ENCODE measurements at regions not wholly inside any gene's neighbourhood (a gene's known extent, or its start where the extent isn't known, plus 50 kb on each side); places are given as distances from the start of the nearest gene placed in this dataset.

GRCh38 chr6:133740218-133740617 lies 148.7 kb upstream of the TCF21 start:
- peaks cover 7% of the 10 kb centered on the region for H3K4me1 ChIP-seq (ENCODE audit: control insufficient read depth, low read depth, low read length)
- no peak overlapping the region for H3K9ac ChIP-seq (ENCODE audit: low read length)
- no peaks in the 10 kb centered on the region for H3K36me3 ChIP-seq (ENCODE audit: control insufficient read depth, low read depth, low read length)
- H3K4me3 ChIP-seq (ENCODE audit: low read length), result no peak overlapping the region
- no peaks in the 10 kb centered on the region for H3K9me3 ChIP-seq (ENCODE audit: control insufficient read depth, low read depth, low read length)
- no peaks in the 10 kb centered on the region for H3K27me3 ChIP-seq (ENCODE audit: control insufficient read depth, insufficient read depth, low read length)
- H3K27ac ChIP-seq (ENCODE audit: low read length), result no peak overlapping the region

GRCh38 chr6:133740816-133741215 lies 148.1 kb upstream of the TCF21 start:
- H3K4me1 ChIP-seq (ENCODE audit: control insufficient read depth, low read depth, low read length), result peaks cover 13% of the 10 kb centered on the region
- no peaks in the 10 kb centered on the region for H3K36me3 ChIP-seq (ENCODE audit: control insufficient read depth, low read depth, low read length)
- H3K27me3 ChIP-seq (ENCODE audit: control insufficient read depth, insufficient read depth, low read length), result no peaks in the 10 kb centered on the region
- H3K9me3 ChIP-seq (ENCODE audit: control insufficient read depth, low read depth, low read length), result no peaks in the 10 kb centered on the region
- H3K4me3 ChIP-seq (ENCODE audit: low read length), result no peak overlapping the region
- no peak overlapping the region for H3K27ac ChIP-seq (ENCODE audit: low read length)
- H3K9ac ChIP-seq (ENCODE audit: low read length), result no peak overlapping the region

DNA sequence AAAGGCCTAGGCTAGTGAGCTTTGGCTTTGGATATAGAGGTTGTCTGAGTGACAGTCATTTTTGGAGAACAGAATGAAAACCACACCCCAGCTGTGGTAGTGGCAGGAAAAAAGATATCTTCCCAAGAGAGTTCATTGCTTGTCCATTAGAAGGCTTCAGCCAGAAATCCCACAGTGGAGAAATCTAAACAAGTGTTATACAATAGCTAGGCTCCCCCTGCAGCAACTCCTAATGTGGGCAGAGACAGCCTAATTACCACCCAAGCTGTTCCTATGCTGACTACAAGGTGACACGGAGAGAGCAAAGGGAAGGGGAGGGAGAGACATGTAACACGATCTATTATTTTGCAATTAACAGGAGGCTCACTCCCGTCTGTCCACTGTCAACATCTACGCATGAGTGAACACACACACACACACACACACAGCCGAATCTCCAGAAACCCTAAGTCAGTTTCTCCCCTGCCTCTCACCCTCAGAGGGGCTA lies 147.5 kb upstream of the TCF21 start:
- Histone ChIP-seq H3K9ac (ENCODE audit: low read length) (no peak overlapping the region), H3K4me1 (ENCODE audit: control insufficient read depth, low read depth, low read length) (peaks cover 13% of the 10 kb centered on the region), H3K27ac (ENCODE audit: low read length) (no peak overlapping the region), H3K36me3 (ENCODE audit: control insufficient read depth, low read depth, low read length) (no peaks in the 10 kb centered on the region), H3K4me3 (ENCODE audit: low read length) (no peak overlapping the region), H3K27me3 (ENCODE audit: control insufficient read depth, insufficient read depth, low read length) (no peaks in the 10 kb centered on the region), H3K9me3 (ENCODE audit: control insufficient read depth, low read depth, low read length) (no peaks in the 10 kb centered on the region)

DNA sequence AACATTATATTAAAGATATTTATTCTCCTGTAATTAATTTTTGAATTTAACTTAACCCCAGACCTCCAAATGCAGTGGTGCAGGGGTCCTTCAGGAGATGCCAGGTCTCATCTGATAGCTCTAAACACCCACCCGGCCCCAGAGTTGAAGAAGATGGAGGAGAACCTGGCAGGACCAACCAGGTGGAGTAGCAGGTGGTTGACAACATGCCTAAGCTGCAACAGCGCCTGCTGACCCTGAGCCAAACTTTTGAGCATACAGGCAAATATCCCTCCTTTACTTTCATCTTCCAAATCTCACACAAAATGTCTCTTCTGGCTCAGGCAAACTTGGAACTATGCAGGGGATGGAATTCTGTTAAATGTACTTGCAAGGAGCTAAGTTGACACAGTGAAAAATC lies 145.3 kb upstream of the TCF21 start:
- H3K4me1 ChIP-seq (ENCODE audit: control insufficient read depth, low read depth, low read length), result peaks cover 5% of the 10 kb centered on the region
- no peaks in the 10 kb centered on the region for H3K36me3 ChIP-seq (ENCODE audit: control insufficient read depth, low read depth, low read length)
- H3K9me3 ChIP-seq (ENCODE audit: control insufficient read depth, low read depth, low read length), result no peaks in the 10 kb centered on the region
- H3K9ac ChIP-seq (ENCODE audit: low read length), result no peak overlapping the region
- H3K27me3 ChIP-seq (ENCODE audit: control insufficient read depth, insufficient read depth, low read length), result no peaks in the 10 kb centered on the region
- no peak overlapping the region for H3K27ac ChIP-seq (ENCODE audit: low read length)
- H3K4me3 ChIP-seq (ENCODE audit: low read length), result no peak overlapping the region

DNA sequence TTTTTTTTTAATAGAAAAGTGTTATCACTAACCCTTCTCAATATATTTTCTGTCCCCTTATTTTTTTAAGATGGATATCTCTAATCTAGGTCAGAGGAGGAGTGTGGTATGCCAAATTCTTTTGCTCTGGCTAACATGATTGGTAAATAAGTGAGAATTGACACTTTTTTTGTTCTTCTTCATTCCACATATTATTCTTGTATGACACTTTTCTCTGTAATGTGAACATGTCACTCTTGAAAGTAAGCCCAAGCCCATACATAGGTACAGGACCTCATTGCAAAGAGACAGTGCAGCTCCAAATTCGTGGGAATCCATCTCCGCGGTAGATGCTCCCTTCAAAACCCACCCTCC lies 142.5 kb upstream of the TCF21 start:
- no peak overlapping the region for H3K4me3 ChIP-seq (ENCODE audit: low read length)
- H3K4me1 ChIP-seq (ENCODE audit: control insufficient read depth, low read depth, low read length), result peaks cover 5% of the 10 kb centered on the region
- no peak overlapping the region for H3K9ac ChIP-seq (ENCODE audit: low read length)
- H3K27me3 ChIP-seq (ENCODE audit: control insufficient read depth, insufficient read depth, low read length), result no peaks in the 10 kb centered on the region
- H3K36me3 ChIP-seq (ENCODE audit: control insufficient read depth, low read depth, low read length), result no peaks in the 10 kb centered on the region
- H3K9me3 ChIP-seq (ENCODE audit: control insufficient read depth, low read depth, low read length), result no peaks in the 10 kb centered on the region
- no peak overlapping the region for H3K27ac ChIP-seq (ENCODE audit: low read length)

GRCh38 chr6:133748628-133749027 lies 140.3 kb upstream of the TCF21 start:
- H3K4me3 ChIP-seq (ENCODE audit: low read length), result no peak overlapping the region
- H3K4me1 ChIP-seq (ENCODE audit: control insufficient read depth, low read depth, low read length), result peaks cover 5% of the 10 kb centered on the region
- H3K9me3 ChIP-seq (ENCODE audit: control insufficient read depth, low read depth, low read length), result no peaks in the 10 kb centered on the region
- H3K9ac ChIP-seq (ENCODE audit: low read length), result no peak overlapping the region
- no peaks in the 10 kb centered on the region for H3K36me3 ChIP-seq (ENCODE audit: control insufficient read depth, low read depth, low read length)
- no peak overlapping the region for H3K27ac ChIP-seq (ENCODE audit: low read length)
- H3K27me3 ChIP-seq (ENCODE audit: control insufficient read depth, insufficient read depth, low read length), result no peaks in the 10 kb centered on the region

GRCh38 chr6:133749427-133749826 lies 139.5 kb upstream of the TCF21 start:
- peaks cover 5% of the 10 kb centered on the region for H3K4me1 ChIP-seq (ENCODE audit: control insufficient read depth, low read depth, low read length)
- no peaks in the 10 kb centered on the region for H3K27me3 ChIP-seq (ENCODE audit: control insufficient read depth, insufficient read depth, low read length)

GRCh38 chr6:133752129-133752528 lies 136.8 kb upstream of the TCF21 start:
- Histone ChIP-seq H3K9me3 (ENCODE audit: control insufficient read depth, low read depth, low read length) (no peaks in the 10 kb centered on the region), H3K36me3 (ENCODE audit: control insufficient read depth, low read depth, low read length) (no peaks in the 10 kb centered on the region), H3K9ac (ENCODE audit: low read length) (no peak overlapping the region), H3K27me3 (ENCODE audit: control insufficient read depth, insufficient read depth, low read length) (no peaks in the 10 kb centered on the region), H3K27ac (ENCODE audit: low read length) (no peak overlapping the region), H3K4me1 (ENCODE audit: control insufficient read depth, low read depth, low read length) (no peaks in the 10 kb centered on the region), H3K4me3 (ENCODE audit: low read length) (no peak overlapping the region)

More at GRCh38 chr6:133749427-133749826, 139.5 kb upstream of the TCF21 start:
- no peak overlapping the region for H3K27ac ChIP-seq (ENCODE audit: low read length)
- no peak overlapping the region for H3K9ac ChIP-seq (ENCODE audit: low read length)
- no peaks in the 10 kb centered on the region for H3K36me3 ChIP-seq (ENCODE audit: control insufficient read depth, low read depth, low read length)
- no peak overlapping the region for H3K4me3 ChIP-seq (ENCODE audit: low read length)
- no peaks in the 10 kb centered on the region for H3K9me3 ChIP-seq (ENCODE audit: control insufficient read depth, low read depth, low read length)

GRCh38 chr6:133753756-133754155 lies 135.2 kb upstream of the TCF21 start:
- Histone ChIP-seq H3K4me1 (ENCODE audit: control insufficient read depth, low read depth, low read length) (no peaks in the 10 kb centered on the region), H3K9me3 (ENCODE audit: control insufficient read depth, low read depth, low read length) (no peaks in the 10 kb centered on the region), H3K4me3 (ENCODE audit: low read length) (no peak overlapping the region), H3K9ac (ENCODE audit: low read length) (no peak overlapping the region), H3K27ac (ENCODE audit: low read length) (no peak overlapping the region), H3K27me3 (ENCODE audit: control insufficient read depth, insufficient read depth, low read length) (no peaks in the 10 kb centered on the region), H3K36me3 (ENCODE audit: control insufficient read depth, low read depth, low read length) (no peaks in the 10 kb centered on the region)

GRCh38 chr6:133754298-133754697 lies 134.6 kb upstream of the TCF21 start:
- no peaks in the 10 kb centered on the region for H3K9me3 ChIP-seq (ENCODE audit: control insufficient read depth, low read depth, low read length)
- no peak overlapping the region for H3K27ac ChIP-seq (ENCODE audit: low read length)
- no peak overlapping the region for H3K9ac ChIP-seq (ENCODE audit: low read length)
- H3K36me3 ChIP-seq (ENCODE audit: control insufficient read depth, low read depth, low read length), result no peaks in the 10 kb centered on the region
- no peaks in the 10 kb centered on the region for H3K4me1 ChIP-seq (ENCODE audit: control insufficient read depth, low read depth, low read length)
- H3K4me3 ChIP-seq (ENCODE audit: low read length), result no peak overlapping the region
- no peaks in the 10 kb centered on the region for H3K27me3 ChIP-seq (ENCODE audit: control insufficient read depth, insufficient read depth, low read length)

DNA sequence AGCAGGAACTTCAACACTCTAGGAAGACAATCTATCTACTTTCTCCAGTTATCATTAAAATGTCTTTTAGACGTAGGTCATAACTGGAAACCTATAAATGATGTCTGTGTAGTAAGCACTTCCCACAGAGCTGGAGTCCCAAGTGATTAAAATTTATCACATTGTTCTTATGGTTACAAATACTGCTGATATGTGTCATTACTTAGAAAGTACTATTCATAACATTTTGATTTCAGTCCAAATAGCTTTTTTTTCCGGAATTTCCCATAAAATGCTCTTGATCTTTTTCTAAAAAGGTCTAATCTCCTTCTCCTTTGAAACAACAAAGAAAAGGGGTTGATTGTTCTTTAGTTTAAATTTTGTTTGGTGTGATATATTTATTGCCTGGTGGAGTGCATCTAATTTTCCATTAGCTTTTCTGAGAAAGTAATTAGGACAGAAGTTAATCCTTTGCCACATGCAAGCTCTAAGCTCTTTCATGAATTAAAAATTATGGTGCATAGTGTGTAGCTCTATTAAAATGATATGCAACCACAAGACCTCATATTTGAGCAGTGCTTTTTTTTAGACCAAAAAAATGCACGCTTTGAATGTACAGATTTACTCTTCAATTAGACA lies 132.7 kb upstream of the TCF21 start:
- H3K9me3 ChIP-seq (ENCODE audit: control insufficient read depth, low read depth, low read length), result no peaks in the 10 kb centered on the region
- H3K27me3 ChIP-seq (ENCODE audit: control insufficient read depth, insufficient read depth, low read length), result no peaks in the 10 kb centered on the region

GRCh38 chr6:133757335-133757734 lies 131.6 kb upstream of the TCF21 start:
- H3K9ac ChIP-seq (ENCODE audit: low read length), result no peak overlapping the region
- no peaks in the 10 kb centered on the region for H3K4me1 ChIP-seq (ENCODE audit: control insufficient read depth, low read depth, low read length)
- H3K27me3 ChIP-seq (ENCODE audit: control insufficient read depth, insufficient read depth, low read length), result no peaks in the 10 kb centered on the region
- no peaks in the 10 kb centered on the region for H3K36me3 ChIP-seq (ENCODE audit: control insufficient read depth, low read depth, low read length)
- H3K27ac ChIP-seq (ENCODE audit: low read length), result no peak overlapping the region
- H3K4me3 ChIP-seq (ENCODE audit: low read length), result no peak overlapping the region
- no peaks in the 10 kb centered on the region for H3K9me3 ChIP-seq (ENCODE audit: control insufficient read depth, low read depth, low read length)

More for the DNA sequence above, 132.7 kb upstream of the TCF21 start:
- no peaks in the 10 kb centered on the region for H3K4me1 ChIP-seq (ENCODE audit: control insufficient read depth, low read depth, low read length)
- no peak overlapping the region for H3K27ac ChIP-seq (ENCODE audit: low read length)
- no peak overlapping the region for H3K4me3 ChIP-seq (ENCODE audit: low read length)
- no peak overlapping the region for H3K9ac ChIP-seq (ENCODE audit: low read length)
- H3K36me3 ChIP-seq (ENCODE audit: control insufficient read depth, low read depth, low read length), result no peaks in the 10 kb centered on the region

Measured in iPS-18a (cell line).